NOMO-1 treated with dmso at 0.1 percent for 144 hours (cell line): ENCODE measurements at regions not wholly inside any gene's neighbourhood (a gene's known extent, or its start where the extent isn't known, plus 50 kb on each side); places are given as distances from the start of the nearest gene placed in this dataset.
"Not testable (repeated sequence)": the region's sequence is repeated elsewhere in the genome, so short reads cannot be mapped to it uniquely, and the experiment has no call there.

Source experiments
- DNase-seq: peaks from one replicate; lab custom pipeline; 2025; ENCODE audit not compliant: unreplicated experiment; lab: John Stamatoyannopoulos, UW

- DNase-seq, result no peak
These were observed 90.0 kb upstream of the RORB start for GRCh38 chr9:74407166-74407565.

GRCh38 chr9:74412236-74412979, 84.7 kb upstream of the RORB start:
- DNase-seq, result no peak

DNA sequence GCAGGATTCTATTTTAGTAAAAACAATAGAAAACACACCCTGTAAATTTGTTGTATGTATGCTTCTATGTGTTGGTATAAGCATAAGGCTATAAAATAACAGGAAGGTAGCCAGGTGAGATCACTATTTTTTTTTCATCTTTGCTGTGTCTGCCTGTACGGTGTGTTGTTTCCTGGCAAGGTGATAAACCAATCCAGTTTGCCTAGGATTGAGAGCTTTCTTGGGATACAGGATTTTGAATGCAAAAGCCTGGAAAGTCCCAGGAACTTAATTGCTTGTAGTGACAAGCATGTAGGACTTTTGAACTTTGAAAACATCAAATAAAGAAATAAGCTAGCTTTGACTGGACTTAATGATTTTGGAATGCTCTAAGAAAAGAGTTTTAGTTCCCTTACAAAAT, 83.3 kb upstream of the RORB start:
- no peak for DNase-seq

GRCh38 chr9:74414325-74414724, 82.8 kb upstream of the RORB start:
- no peak for DNase-seq

- no peak for DNase-seq
These were observed 81.1 kb upstream of the RORB start for GRCh38 chr9:74415995-74416394.

GRCh38 chr9:74424488-74424887, 72.6 kb upstream of the RORB start:
- not testable (repeated sequence) for DNase-seq

DNA sequence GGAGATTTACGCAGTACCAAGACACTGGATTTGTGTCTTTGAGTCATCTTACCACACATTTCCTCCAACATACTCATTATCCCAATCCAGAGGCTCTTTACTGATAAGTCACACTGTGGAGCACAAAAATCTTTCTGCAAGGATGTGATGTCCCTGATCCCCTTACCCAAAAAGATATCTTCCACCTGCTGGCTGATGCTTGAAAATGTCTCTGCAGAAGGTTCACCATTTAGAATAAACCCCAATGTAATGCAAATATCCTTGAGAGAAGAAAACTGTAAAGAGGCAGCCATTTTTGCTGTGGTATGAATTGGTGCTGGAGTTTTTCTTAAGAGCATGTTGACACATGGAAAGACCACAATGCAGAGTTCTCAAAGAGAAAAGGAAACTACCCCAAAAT, 65.7 kb upstream of the RORB start:
- no peak for DNase-seq

- no peak for DNase-seq
These were observed 53.9 kb upstream of the RORB start for GRCh38 chr9:74443036-74443750.

- no peak for DNase-seq
These were observed 52.8 kb upstream of the RORB start for GRCh38 chr9:74444369-74444768.
